HUES6 (cell line): ENCODE measurements at regions not wholly inside any gene's neighbourhood (a gene's known extent, or its start where the extent isn't known, plus 50 kb on each side); places are given as distances from the start of the nearest gene placed in this dataset.

Experiments
- H3K27ac ChIP-seq: 2 replicates; pipeline ENCODE4 v1.7.0; 2013; ENCODE audit warnings: low read depth, mild to moderate bottlenecking, low read length, inconsistent platforms
- H3K27me3 ChIP-seq: 2 replicates; pipeline ENCODE4 v1.6.1; 2013; ENCODE audit warnings: low read length; ENCODE audit not compliant: control insufficient read depth, insufficient read depth
- H3K36me3 ChIP-seq: 2 replicates; pipeline ENCODE4 v1.6.1; 2013; ENCODE audit warnings: low read length; ENCODE audit not compliant: control insufficient read depth, insufficient read depth
- H3K4me1 ChIP-seq: 2 replicates; pipeline ENCODE4 v1.6.1; 2013; ENCODE audit warnings: low read length; ENCODE audit not compliant: control insufficient read depth, insufficient read depth
- H3K4me3 ChIP-seq: 2 replicates; pipeline ENCODE4 v1.5.1; 2013; ENCODE audit warnings: low read depth, low read length
- H3K9ac ChIP-seq: one replicate; pipeline ENCODE4 v1.6.1; 2013; ENCODE audit warnings: mild to moderate bottlenecking, low read length
- H3K9me3 ChIP-seq: 2 replicates; pipeline ENCODE4 v1.6.1; 2013; ENCODE audit warnings: low read depth, low read length; ENCODE audit not compliant: control insufficient read depth, insufficient read depth

DNA sequence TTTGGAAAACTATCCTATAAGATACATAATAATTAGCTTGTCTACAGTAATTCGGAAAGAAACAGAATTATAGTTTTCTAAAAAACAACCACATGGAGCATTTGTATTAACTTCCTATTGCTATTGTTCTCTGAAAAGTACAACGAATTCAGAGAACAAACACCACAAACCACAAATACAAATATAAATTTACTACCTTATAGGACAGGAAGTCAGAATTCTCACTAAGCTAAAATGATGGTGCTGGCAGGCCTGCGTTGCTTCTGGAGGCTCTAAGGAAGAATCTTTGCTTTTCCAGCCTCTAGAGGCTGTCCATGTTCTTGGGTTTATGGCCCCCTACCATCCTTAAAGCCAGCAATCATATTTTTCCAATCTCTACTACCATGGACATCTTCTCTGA, 173.6 kb upstream of the TCF21 start:
- no peak overlapping the region for H3K27ac ChIP-seq
- H3K4me1 ChIP-seq, result no peaks in the 10 kb centered on the region
- H3K9ac ChIP-seq, result no peak overlapping the region
- no peak overlapping the region for H3K4me3 ChIP-seq
- no peaks in the 10 kb centered on the region for H3K36me3 ChIP-seq
- H3K9me3 ChIP-seq, result no peaks in the 10 kb centered on the region
- no peaks in the 10 kb centered on the region for H3K27me3 ChIP-seq

DNA sequence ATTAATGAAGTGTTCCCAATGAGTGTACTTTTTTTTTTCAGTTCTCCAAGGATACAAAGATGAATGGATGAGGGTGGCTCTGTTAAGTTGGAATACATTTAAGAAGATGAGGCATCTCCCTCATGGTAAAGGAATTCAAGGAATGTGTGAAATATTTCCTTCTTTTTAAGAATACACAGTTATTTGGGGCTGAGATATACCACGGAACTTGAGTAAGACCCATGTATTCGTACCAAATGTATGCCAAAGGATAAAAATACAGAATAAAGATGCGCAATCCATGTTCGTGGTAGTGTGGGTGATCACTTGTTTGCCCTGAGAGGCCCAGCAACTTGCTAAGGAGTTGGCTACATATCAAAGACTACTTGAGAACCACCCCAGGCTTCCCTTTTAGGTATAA, 164.2 kb upstream of the TCF21 start:
- Histone ChIP-seq H3K27ac (no peak overlapping the region), H3K4me1 (peaks cover 5% of the 10 kb centered on the region; the same call in 1 of the 2 replicates), H3K9ac (no peak overlapping the region), H3K4me3 (no peak overlapping the region), H3K27me3 (no peaks in the 10 kb centered on the region), H3K36me3 (no peaks in the 10 kb centered on the region), H3K9me3 (peaks cover 12% of the 10 kb centered on the region)

DNA sequence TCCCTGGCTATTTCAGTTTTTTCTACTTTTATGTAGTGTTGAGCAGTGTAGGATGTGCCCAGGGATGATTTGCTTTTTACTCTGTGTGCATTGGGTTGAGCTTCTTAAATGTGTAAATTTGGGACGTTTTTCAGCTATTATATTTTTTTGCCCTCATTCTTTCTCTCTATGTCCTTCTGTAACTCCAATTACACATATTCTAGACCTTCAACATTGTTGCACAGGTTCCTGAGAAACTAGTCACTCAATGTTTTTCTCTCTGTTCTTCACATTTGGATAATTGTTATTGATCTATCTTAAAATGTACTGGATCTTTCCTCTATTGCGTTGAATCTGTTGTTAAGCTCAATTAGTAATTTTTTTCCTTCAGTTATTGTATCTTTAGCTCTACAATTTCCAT, 162.7 kb upstream of the TCF21 start:
- no peak overlapping the region for H3K4me3 ChIP-seq
- H3K9me3 ChIP-seq, result peaks cover 12% of the 10 kb centered on the region
- no peaks in the 10 kb centered on the region for H3K27me3 ChIP-seq
- H3K9ac ChIP-seq, result no peak overlapping the region
- H3K4me1 ChIP-seq, result peaks cover 5% of the 10 kb centered on the region; the same call in 1 of the 2 replicates
- no peaks in the 10 kb centered on the region for H3K36me3 ChIP-seq
- no peak overlapping the region for H3K27ac ChIP-seq

DNA sequence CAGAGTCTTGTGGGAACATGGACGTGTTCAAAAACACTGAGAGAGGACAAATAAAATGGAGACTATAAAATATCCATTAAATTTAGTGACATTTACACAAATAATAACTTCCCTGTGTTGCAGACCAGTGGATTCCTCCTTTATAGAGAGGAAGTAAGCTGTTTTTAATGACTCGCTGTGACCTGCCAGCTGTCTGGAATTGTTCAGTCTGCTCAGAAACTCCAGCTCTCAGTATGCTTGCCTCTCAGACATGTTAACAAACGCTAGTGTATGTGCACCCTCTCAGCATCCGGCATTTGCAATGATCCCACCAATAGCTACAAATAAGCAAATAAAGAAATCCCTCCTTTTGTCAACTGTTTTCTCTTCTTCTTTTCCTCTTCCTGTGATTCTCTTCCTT, 158.0 kb upstream of the TCF21 start:
- no peak overlapping the region for H3K4me3 ChIP-seq
- H3K9ac ChIP-seq, result no peak overlapping the region
- no peaks in the 10 kb centered on the region for H3K36me3 ChIP-seq
- H3K4me1 ChIP-seq, result no peaks in the 10 kb centered on the region
- H3K27me3 ChIP-seq, result no peaks in the 10 kb centered on the region
- peaks cover 12% of the 10 kb centered on the region for H3K9me3 ChIP-seq
- H3K27ac ChIP-seq, result no peak overlapping the region

DNA sequence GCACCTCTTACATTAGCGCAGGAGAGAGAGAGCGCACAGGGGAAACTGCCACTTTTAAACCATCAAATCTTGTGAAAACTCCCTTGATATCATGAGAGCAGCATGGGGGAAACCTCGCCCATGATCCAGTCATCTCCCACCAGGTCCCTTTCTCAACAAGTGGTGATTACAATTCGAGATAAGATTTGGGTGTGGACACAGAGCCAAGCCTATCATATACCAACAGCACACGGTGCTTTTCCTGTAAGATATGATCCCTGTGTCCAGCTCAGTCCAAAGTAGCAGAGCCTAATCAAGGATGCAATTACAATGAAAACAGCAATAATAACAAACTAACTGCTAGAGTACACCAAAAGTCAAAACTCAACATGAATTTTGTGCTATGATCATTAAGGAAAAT, 148.7 kb upstream of the TCF21 start:
- Histone ChIP-seq H3K9me3 (no peaks in the 10 kb centered on the region), H3K9ac (no peak overlapping the region), H3K4me1 (peaks cover 9% of the 10 kb centered on the region; the same call in 1 of the 2 replicates), H3K4me3 (no peak overlapping the region), H3K27ac (no peak overlapping the region), H3K36me3 (no peaks in the 10 kb centered on the region), H3K27me3 (no peaks in the 10 kb centered on the region)

DNA sequence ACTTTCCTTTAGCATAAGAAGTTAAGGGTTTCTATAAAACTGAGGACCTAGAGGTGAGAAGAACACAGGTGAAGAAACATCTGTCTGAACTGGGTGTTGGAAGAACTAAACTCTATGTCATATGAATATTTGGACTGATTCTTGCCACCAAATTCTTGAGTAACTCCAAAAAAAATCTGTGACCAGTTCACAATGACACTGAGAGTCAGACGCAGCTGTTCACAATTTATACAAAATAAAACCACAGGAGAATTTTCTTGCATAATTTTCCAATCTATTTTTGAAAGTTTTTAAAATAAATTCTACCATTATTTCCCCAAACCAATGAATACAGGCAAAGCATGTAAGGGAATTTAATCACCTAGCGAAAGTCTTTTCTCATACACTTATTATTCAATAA, 148.1 kb upstream of the TCF21 start:
- no peaks in the 10 kb centered on the region for H3K27me3 ChIP-seq
- no peak overlapping the region for H3K9ac ChIP-seq
- peaks cover 13% of the 10 kb centered on the region for H3K4me1 ChIP-seq
- H3K4me3 ChIP-seq, result no peak overlapping the region
- no peaks in the 10 kb centered on the region for H3K9me3 ChIP-seq
- no peak overlapping the region for H3K27ac ChIP-seq
- no peaks in the 10 kb centered on the region for H3K36me3 ChIP-seq

DNA sequence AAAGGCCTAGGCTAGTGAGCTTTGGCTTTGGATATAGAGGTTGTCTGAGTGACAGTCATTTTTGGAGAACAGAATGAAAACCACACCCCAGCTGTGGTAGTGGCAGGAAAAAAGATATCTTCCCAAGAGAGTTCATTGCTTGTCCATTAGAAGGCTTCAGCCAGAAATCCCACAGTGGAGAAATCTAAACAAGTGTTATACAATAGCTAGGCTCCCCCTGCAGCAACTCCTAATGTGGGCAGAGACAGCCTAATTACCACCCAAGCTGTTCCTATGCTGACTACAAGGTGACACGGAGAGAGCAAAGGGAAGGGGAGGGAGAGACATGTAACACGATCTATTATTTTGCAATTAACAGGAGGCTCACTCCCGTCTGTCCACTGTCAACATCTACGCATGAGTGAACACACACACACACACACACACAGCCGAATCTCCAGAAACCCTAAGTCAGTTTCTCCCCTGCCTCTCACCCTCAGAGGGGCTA, 147.5 kb upstream of the TCF21 start:
- Histone ChIP-seq H3K27ac (no peak overlapping the region), H3K36me3 (no peaks in the 10 kb centered on the region), H3K27me3 (no peaks in the 10 kb centered on the region), H3K4me3 (no peak overlapping the region; the same call in 1 of the 2 replicates), H3K9ac (no peak overlapping the region), H3K9me3 (no peaks in the 10 kb centered on the region), H3K4me1 (peaks cover 13% of the 10 kb centered on the region)

DNA sequence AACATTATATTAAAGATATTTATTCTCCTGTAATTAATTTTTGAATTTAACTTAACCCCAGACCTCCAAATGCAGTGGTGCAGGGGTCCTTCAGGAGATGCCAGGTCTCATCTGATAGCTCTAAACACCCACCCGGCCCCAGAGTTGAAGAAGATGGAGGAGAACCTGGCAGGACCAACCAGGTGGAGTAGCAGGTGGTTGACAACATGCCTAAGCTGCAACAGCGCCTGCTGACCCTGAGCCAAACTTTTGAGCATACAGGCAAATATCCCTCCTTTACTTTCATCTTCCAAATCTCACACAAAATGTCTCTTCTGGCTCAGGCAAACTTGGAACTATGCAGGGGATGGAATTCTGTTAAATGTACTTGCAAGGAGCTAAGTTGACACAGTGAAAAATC, 145.3 kb upstream of the TCF21 start:
- Histone ChIP-seq H3K4me1 (peaks cover 7% of the 10 kb centered on the region), H3K9ac (no peak overlapping the region), H3K27me3 (no peaks in the 10 kb centered on the region), H3K9me3 (no peaks in the 10 kb centered on the region), H3K4me3 (no peak overlapping the region), H3K27ac (no peak overlapping the region), H3K36me3 (no peaks in the 10 kb centered on the region)

DNA sequence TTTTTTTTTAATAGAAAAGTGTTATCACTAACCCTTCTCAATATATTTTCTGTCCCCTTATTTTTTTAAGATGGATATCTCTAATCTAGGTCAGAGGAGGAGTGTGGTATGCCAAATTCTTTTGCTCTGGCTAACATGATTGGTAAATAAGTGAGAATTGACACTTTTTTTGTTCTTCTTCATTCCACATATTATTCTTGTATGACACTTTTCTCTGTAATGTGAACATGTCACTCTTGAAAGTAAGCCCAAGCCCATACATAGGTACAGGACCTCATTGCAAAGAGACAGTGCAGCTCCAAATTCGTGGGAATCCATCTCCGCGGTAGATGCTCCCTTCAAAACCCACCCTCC, 142.5 kb upstream of the TCF21 start:
- Histone ChIP-seq H3K4me3 (no peak overlapping the region), H3K9ac (no peak overlapping the region)

DNA sequence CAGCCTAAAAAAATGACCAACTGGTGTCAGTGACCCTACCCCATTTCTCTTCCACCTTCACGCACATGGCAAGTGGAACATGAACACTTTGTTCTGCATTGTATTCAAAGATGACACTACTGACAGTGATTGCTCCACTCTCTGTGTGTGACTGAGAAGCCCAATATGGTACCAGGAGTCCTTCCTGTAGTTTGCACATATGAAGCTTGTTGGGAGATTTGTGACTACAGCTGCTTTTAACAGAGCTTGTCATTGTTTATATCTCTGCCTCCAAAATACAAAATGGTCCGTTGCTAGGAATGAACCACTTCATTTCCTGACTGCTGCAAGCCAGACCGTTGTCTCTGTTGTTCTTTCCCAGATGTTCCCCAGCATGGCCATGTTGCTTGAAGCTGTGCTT, 140.3 kb upstream of the TCF21 start:
- Histone ChIP-seq H3K9me3 (no peaks in the 10 kb centered on the region), H3K36me3 (no peaks in the 10 kb centered on the region), H3K4me1 (peaks cover 4% of the 10 kb centered on the region), H3K4me3 (no peak overlapping the region), H3K27me3 (no peaks in the 10 kb centered on the region), H3K27ac (no peak overlapping the region), H3K9ac (no peak overlapping the region)

More for the DNA sequence above, 142.5 kb upstream of the TCF21 start:
- Histone ChIP-seq H3K27ac (no peak overlapping the region), H3K4me1 (peaks cover 7% of the 10 kb centered on the region), H3K27me3 (no peaks in the 10 kb centered on the region), H3K9me3 (no peaks in the 10 kb centered on the region), H3K36me3 (no peaks in the 10 kb centered on the region)

DNA sequence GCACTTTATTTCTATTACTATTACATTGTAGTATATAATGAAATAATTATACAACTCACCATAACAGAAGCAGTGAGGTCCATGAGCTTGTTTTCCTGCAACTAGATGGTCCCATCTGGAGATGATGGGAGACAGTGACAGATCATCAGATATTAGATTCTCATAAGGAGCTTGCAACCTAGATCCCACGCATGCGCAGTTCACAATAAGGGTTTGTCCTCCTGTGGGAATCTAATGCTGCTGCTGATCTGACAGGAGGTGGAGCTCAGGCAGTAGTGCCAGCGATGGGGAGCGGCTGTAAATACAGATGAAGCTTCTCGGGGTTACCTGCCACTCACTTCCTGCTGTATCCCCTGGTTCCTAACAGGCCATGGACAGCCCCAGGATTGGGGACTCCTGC, 139.5 kb upstream of the TCF21 start:
- no peak overlapping the region for H3K4me3 ChIP-seq
- H3K27ac ChIP-seq, result no peak overlapping the region
- H3K9ac ChIP-seq, result no peak overlapping the region
- no peaks in the 10 kb centered on the region for H3K36me3 ChIP-seq
- no peaks in the 10 kb centered on the region for H3K9me3 ChIP-seq
- H3K4me1 ChIP-seq, result peaks cover 4% of the 10 kb centered on the region
- no peaks in the 10 kb centered on the region for H3K27me3 ChIP-seq

DNA sequence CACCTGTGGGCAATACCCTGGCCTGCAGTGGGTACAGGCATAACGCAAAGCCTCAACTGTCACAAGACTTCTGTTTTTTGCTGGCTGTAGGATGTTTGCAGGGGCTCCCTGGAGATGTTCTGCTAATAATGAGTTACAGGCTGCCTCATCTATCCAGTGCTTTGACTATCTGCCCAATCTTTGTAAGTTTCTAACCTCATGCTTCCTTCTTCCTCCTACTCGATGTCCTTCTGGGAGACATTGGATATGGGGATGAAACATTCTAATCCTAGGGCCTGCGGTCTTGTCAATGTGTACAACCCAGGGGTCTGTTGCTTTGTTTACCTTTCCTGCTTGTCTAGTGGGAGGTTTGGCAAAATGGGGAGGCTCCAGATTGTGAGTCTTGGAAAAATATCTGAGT, 136.8 kb upstream of the TCF21 start:
- no peak overlapping the region for H3K27ac ChIP-seq
- H3K36me3 ChIP-seq, result no peaks in the 10 kb centered on the region
- H3K9me3 ChIP-seq, result no peaks in the 10 kb centered on the region
- H3K27me3 ChIP-seq, result no peaks in the 10 kb centered on the region
- H3K4me3 ChIP-seq, result no peak overlapping the region
- no peaks in the 10 kb centered on the region for H3K4me1 ChIP-seq
- no peak overlapping the region for H3K9ac ChIP-seq
